ENCODE measurements at regions not wholly inside any gene's neighbourhood (a gene's known extent, or its start where the extent isn't known, plus 50 kb on each side); places are given as distances from the start of the nearest gene placed in this dataset.

GRCh38 chr19:30161021-30161655 is 211.0 kb upstream of the ZNF536 start:
- H3K9me3 Mint-ChIP-seq = no peaks in the 10 kb centered on the region
- no peak for DNase-seq
- H3K4me1 ChIP-seq (ENCODE audit: insufficient read depth, low read length) = no peaks in the 10 kb centered on the region
- H3K27ac ChIP-seq (ENCODE audit: low read depth in 1 of 2, low read length in 2 of 2) = no peak overlapping the region
- H3K36me3 Mint-ChIP-seq (ENCODE audit: low read depth) = no peaks in the 10 kb centered on the region
- POLR2A ChIA-PET = no interaction called here
- no peaks in the 10 kb centered on the region for H3K36me3 ChIP-seq (ENCODE audit: insufficient read depth, low read length)
- TF ChIP-seq, protein P1, sequence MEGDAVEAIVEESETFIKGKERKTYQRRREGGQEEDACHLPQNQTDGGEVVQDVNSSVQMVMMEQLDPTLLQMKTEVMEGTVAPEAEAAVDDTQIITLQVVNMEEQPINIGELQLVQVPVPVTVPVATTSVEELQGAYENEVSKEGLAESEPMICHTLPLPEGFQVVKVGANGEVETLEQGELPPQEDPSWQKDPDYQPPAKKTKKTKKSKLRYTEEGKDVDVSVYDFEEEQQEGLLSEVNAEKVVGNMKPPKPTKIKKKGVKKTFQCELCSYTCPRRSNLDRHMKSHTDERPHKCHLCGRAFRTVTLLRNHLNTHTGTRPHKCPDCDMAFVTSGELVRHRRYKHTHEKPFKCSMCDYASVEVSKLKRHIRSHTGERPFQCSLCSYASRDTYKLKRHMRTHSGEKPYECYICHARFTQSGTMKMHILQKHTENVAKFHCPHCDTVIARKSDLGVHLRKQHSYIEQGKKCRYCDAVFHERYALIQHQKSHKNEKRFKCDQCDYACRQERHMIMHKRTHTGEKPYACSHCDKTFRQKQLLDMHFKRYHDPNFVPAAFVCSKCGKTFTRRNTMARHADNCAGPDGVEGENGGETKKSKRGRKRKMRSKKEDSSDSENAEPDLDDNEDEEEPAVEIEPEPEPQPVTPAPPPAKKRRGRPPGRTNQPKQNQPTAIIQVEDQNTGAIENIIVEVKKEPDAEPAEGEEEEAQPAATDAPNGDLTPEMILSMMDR (IDR thresholded peaks at IDR 0.05) = no peak
- no peak overlapping the region for H3K4me3 ChIP-seq (ENCODE audit: low read length)
- H3K27ac Mint-ChIP-seq = no peak overlapping the region
- H3K4me3 Mint-ChIP-seq = no peak overlapping the region
- H3K9me3 ChIP-seq (ENCODE audit: control insufficient read depth in 1 of 2, insufficient read depth in 1 of 2, low read length in 2 of 2) = peaks cover 0 to 9% of the 10 kb centered on the region in 2 experiments
- no peaks in the 10 kb centered on the region for H3K4me1 Mint-ChIP-seq (ENCODE audit: low read depth)
- no peak for ATAC-seq (ENCODE audit: poor library complexity)
- peaks cover 0 to 2% of the 10 kb centered on the region in 2 experiments for H3K27me3 ChIP-seq (ENCODE audit: control insufficient read depth in 1 of 2, insufficient read depth in 2 of 2, low read length in 2 of 2)
- H3K27me3 Mint-ChIP-seq = peaks cover 9% of the 10 kb centered on the region
- CTCF ChIA-PET = no interaction called here
- intact Hi-C loops (cut with DNase I, micrococcal nuclease) = no loop called here

- no peaks in the 10 kb centered on the region for H3K36me3 Mint-ChIP-seq (ENCODE audit: low read depth)
- peaks cover 0 to 9% of the 10 kb centered on the region in 2 experiments for H3K9me3 ChIP-seq (ENCODE audit: control insufficient read depth in 1 of 2, insufficient read depth in 1 of 2, low read length in 2 of 2)
- POLR2A ChIA-PET = no interaction called here
- H3K4me3 Mint-ChIP-seq = no peak overlapping the region
- TF ChIP-seq, protein P1 (IDR thresholded peaks at IDR 0.05) = no peak
- no peaks in the 10 kb centered on the region for H3K4me1 Mint-ChIP-seq (ENCODE audit: low read depth)
- H3K27ac ChIP-seq (ENCODE audit: low read depth in 1 of 2, low read length in 2 of 2) = no peak overlapping the region
- DNase-seq (no peak), ATAC-seq (ENCODE audit: poor library complexity) (no peak)
- peaks cover 0 to under 1% of the 10 kb centered on the region in 2 experiments for H3K27me3 ChIP-seq (ENCODE audit: control insufficient read depth in 1 of 2, insufficient read depth in 2 of 2, low read length in 2 of 2)
- H3K4me3 ChIP-seq (ENCODE audit: low read length) = no peak overlapping the region
- intact Hi-C loops (cut with DNase I, micrococcal nuclease) = no loop called here
- no peaks in the 10 kb centered on the region for H3K9me3 Mint-ChIP-seq
- CTCF ChIA-PET = no interaction called here
- H3K4me1 ChIP-seq (ENCODE audit: insufficient read depth, low read length) = no peaks in the 10 kb centered on the region
- H3K36me3 ChIP-seq (ENCODE audit: insufficient read depth, low read length) = no peaks in the 10 kb centered on the region
- H3K27ac Mint-ChIP-seq = no peak overlapping the region
- H3K27me3 Mint-ChIP-seq = peaks cover 6% of the 10 kb centered on the region
Measured at GRCh38 chr19:30161770-30162169, 210.4 kb upstream of the ZNF536 start.

DNA sequence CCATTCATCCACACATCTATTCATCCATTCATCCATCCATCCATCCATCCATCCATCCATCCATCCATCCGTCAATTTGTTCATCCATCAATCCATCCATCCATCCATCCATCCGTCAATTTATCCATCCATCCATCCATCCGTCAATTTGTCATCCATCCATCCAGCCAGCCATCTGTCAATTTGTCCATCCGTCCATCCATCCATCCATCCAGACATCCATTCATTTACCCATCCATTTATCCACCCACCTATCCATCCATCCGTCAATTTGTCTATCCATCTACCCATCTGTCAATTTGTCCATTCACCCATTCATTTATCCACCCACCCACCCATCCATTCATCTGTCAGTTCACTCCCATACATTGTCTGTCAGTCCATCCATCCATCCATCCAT is 209.5 kb upstream of the ZNF536 start:
- ATAC-seq (ENCODE audit: poor library complexity) = no peak
- no peak overlapping the region for H3K27ac ChIP-seq (ENCODE audit: low read depth in 1 of 2, low read length in 2 of 2)
- intact Hi-C loops (cut with DNase I, micrococcal nuclease) = no loop called here
- no peaks in the 10 kb centered on the region for H3K36me3 ChIP-seq (ENCODE audit: insufficient read depth, low read length)
- Mint-ChIP-seq H3K36me3 (ENCODE audit: low read depth) (no peaks in the 10 kb centered on the region), H3K27me3 (peaks cover 6% of the 10 kb centered on the region), H3K27ac (no peak overlapping the region), H3K9me3 (no peaks in the 10 kb centered on the region), H3K4me1 (ENCODE audit: low read depth) (no peaks in the 10 kb centered on the region), H3K4me3 (no peak overlapping the region)
- no peak for DNase-seq
- H3K4me1 ChIP-seq (ENCODE audit: insufficient read depth, low read length) = no peaks in the 10 kb centered on the region
- TF ChIP-seq, protein P1 (IDR thresholded peaks at IDR 0.05) = no peak
- no peaks in the 10 kb centered on the region for H3K27me3 ChIP-seq (ENCODE audit: control insufficient read depth in 1 of 2, insufficient read depth in 2 of 2, low read length in 2 of 2)
- ChIA-PET POLR2A (no interaction called here), CTCF (no interaction called here)
- peaks cover 0 to 9% of the 10 kb centered on the region in 2 experiments for H3K9me3 ChIP-seq (ENCODE audit: control insufficient read depth in 1 of 2, insufficient read depth in 1 of 2, low read length in 2 of 2)
- no peak overlapping the region for H3K4me3 ChIP-seq (ENCODE audit: low read length)

All from CD4-positive, alpha-beta T cell (primary cell).